Middle frontal gyrus (tissue), 1 donor: ENCODE measurements at regions not wholly inside any gene's neighbourhood (a gene's known extent, or its start where the extent isn't known, plus 50 kb on each side); places are given as distances from the start of the nearest gene placed in this dataset.

ENCODE experiments used
- DNase-seq: peaks from one replicate; pipeline ENCODE4 v3.0.0-alpha.2; 2015; ENCODE audit warnings: low spot score; ENCODE audit errors: extremely low spot score

DNA sequence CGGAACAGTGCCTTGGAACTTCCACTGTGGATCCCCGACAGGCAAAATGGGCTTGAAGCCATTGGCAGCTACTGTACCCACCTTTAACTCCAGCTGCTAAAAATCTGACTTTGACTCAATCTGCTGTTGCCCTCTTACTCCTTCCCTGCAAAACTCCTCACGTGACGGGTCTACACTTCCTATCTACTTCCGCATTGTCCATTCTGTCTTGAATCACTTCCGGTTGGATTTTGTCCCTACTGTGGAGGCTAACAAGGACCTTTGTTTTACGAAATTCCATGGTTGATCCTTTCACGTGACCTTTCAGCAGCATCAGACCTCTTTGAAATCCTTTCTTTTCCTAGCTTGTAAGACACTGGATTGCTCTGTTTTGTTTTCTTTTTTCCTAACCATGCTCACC is 268.4 kb downstream of the PRDM2 start:
- no peak for DNase-seq

DNA sequence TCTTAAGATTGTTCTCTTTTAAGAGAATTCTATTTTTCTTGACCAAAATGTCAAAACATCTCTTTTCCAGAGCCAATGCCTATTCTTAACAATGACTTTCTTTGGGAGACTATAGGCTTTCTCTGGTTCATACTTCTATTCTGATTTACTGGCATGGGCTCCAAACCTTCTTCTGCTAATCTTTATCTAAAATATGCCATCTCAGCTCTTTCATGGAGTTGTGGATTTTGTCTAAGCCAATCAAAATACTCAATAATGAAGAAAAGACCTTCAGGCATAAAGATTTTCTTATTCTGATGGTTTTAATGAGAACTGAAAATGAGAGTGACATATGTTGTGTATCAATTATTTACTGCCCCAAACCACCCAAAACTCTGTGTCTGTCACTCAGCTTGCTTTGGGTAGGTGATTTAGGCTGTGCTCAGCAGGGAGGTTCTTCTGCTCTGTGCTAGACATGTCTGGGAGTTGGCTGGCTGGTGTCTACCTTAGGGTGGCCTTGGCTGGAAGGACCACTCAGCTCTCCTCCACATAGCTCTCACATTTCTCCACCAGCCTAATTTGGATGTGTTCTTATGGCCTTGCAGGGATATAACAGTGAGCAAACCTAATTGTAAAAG is 270.8 kb downstream of the PRDM2 start:
- DNase-seq, result no peak

DNA sequence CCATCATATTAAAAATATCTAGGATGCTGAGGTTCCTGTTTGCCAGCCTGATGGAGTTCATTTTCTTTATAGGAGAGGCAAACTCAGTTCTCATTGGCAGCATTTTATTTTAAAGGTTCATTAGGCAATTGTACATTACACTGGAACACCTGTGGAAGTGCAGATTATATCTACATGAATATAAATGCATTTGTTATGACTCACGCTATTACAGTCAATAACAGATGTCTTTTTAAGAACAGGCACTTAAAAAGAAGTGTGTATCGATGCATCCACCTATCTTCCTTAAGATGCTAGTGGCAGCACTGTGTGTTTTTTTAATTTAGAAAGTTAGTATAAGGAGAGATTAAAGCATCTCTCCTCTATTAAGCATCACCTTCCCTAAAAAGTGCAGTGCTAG is 276.5 kb downstream of the PRDM2 start:
- no peak for DNase-seq

DNA sequence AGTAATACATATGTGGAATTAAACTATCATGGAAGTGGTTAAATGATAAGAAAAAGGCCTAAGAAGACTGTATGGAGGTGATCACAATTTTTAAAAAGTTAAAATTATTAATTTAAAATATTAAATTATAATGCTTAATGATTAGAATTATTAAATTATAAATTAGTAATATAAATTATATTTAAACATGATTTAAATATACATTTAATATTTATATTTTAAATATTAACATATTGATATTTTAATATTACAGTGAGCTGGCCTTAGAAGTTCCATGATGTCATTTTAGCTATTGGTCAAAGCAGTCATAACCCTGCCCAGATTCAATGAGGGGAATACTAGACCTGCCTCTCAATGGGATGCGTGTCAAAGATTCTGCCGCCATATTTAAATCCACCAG is 281.2 kb downstream of the PRDM2 start:
- DNase-seq, result no peak

DNA sequence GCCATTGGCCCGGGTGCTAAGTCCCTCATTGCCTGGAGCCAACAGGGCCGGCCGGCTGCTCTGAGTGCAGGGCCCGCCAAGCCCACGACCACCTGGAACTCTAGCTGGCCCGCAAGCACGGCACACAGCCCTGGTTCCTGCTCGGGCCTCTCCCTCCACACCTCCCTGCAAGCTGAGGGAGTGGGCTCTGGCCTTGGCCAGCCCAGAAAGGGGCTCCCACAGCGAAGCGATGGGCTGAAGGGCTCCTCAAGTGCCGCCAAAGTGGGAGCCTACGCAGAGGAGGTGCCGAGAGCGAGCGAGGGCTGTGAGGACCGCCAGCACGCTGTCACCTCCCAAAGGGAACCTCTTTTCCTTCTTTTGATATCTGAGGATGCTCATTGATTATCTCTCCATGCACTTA is 283.4 kb downstream of the PRDM2 start:
- DNase-seq, result no peak

DNA sequence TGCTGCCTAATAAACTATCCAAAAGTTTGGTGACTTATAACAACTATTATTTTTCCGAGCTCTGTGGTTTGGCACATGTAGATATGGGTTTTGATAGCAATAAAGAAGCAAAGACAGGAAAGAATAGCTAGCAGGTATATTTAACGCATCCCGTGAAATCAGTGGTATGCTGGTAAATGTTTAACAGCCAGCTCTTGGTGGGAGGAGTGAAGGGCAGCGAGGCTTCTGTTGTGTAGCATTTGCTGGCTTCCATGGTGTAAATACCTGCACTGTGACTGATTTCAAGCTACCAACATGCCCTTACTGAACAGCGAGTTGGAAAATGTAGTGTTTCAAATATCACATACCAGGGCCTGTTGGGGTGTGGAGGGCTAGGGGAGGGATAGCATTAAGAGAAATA is 291.0 kb downstream of the PRDM2 start:
- DNase-seq, result no peak

DNA sequence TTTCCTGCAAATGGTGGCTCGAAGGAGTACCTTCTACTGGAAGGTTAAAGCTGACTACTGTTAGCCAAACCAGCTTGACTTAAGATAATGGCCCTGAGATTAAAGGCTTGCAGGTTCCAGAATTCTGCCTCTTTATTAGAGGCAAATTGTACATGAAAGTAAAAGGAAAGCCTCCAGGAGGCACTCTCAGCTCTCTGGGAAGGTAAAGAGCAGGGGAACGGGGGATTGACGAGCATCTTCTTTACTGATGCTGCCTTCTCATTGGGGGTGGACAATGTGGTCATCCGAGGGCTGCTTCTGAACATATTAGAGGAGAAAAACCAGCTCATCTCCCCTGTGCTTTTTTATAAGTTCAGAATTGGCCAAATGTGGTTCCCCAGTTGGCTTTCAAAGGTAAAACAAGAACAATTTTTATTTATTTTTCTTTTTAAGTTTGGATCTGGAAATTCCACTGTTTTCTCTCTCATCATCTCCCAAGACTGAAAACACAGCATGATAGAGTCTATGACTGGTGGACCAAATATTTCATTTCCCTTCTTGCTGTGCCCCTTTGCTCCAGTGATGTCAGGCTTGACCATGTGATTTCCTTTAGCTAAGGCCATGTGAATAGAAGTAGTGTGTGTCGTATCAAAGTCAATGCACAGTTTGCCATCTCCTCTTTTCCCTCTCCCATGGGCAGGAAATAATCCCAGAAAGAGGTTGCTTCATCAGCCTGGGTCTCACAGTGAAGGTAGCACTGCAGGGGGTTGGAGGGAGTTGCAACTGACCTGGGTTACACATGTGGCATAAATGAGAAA is 292.7 kb downstream of the PRDM2 start:
- DNase-seq, result no peak

DNA sequence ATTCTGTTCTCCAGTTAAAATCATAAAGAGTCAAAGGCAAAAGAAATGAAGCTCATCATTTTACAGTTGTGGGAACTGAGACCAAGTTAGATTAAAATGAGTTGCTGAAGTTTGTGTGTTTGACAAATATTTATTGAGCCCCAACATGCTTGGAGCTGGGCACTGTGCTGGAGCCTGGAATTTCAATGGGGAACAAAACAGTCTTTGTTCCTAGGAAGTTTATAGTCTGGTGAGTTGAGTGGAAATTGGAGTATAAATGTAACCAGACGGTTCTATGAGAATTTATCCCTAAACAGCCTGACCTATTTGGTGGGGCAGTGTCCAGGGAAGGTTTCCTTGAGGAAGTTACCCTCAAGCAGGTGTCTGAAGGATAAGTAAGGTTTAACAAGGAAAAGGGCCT is 294.4 kb downstream of the PRDM2 start:
- no peak for DNase-seq

DNA sequence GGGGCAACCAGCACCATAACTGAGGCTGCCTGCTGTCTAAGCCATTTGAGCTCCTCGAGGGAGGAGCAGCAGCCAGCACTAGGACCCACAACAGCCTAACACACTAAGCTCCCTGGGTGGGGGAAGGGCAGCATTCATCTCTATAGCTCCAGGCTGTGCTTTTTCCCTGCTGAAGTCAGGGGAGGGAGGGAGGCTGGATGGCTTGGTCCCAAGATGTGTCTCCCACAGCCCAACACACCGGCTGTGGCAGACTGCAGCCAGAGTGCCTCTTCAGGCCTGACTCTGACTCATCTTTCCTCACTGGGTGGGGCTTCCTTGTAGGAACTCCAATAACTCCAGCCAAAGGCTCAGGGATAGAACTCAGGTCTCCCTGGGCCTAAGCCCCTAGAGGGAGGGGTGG is 296.3 kb downstream of the PRDM2 start:
- no peak for DNase-seq

DNA sequence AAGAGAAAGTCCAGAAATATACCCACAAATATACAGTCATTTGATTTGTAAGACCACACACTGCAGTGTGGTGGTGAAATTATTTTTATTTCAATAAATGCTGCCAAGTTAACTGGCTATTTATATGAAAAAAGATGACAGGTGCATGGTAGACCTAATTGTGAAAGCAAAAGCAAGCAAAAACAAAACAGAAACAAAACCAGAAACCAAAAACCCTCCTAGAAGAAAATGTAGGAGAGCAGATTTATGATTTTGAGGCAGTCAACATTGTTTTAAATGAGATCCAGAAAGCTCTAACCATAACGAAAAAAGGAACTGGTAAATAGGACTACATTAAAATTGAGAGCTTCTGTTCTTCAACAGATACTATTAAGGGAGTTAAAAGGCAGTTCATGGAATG is 303.6 kb downstream of the PRDM2 start:
- no peak for DNase-seq

DNA sequence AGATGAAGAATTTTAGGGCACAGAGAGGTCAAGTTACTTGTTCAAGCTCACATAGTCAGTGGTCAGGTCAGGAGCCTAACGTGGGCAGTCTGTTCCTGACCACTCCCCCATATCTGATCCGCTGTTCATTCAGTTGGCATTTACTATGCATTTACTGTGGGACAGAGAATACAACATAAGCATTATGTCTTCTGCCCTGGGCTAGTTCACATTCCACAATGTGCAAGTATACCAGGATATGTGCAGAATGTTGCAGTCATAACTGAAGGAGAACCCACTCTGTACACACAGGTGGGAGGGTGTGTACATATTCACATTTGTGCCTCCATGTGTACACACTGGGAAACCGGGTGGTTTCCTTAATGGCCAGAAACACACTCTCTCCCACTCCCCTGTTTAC is 309.6 kb downstream of the PRDM2 start:
- DNase-seq, result no peak

DNA sequence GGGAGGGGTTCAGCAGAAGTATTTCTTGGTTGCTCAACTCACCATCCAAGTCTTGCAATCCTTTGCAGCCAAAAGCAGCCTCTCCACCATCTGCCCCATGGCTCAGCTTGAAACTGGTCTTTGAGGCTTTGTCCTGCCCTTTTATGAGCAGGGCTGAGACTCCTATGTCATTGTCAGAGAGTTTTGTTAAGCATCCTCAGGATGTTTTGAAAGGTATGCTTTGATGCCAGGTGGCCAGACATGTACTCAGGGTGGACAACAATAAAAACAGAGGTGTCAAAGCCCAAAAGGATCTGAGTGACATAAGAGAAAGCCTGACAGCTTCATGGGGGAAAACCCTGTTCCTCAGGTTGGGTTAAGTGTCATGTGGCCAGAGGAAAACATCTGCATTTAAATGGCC is 310.5 kb downstream of the PRDM2 start:
- DNase-seq, result no peak

DNA sequence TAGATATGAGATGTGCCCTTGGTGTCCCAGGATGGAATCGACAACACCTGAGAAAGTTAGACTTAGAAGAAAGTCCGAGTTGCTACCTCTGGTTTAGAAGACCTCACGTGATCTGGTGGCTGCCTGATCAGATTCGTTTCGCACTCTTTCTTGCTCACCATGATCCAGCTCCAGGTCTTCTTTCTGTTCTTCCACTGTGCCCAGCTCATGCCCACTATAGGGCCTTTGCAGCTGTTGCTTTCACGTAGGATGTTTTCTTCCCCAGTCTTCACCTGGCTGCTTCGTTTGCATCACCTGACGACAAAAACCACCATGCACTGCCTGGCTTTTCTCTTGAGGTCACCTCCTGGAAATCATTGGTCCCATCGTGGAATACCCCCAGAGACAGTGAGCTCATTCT is 311.1 kb downstream of the PRDM2 start:
- DNase-seq, result no peak

DNA sequence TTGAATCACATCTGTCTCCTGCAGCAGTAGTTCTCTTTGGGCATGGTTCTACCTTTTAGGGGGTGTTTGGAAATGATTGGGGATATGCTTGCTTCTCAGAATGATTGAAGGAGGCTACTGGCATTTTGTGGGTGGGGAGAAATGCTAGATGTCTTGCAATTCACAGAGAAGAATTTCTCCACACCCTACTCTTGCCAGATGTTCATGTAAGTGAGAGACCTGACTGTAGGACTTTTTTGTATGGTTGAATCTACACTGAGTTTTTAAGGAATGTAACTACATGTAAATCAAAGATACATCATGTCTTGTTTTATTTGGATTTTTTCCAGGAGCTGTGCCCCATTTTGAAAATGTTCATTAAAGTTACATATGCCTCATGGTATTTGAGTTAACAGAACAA is 311.9 kb downstream of the PRDM2 start:
- no peak for DNase-seq

DNA sequence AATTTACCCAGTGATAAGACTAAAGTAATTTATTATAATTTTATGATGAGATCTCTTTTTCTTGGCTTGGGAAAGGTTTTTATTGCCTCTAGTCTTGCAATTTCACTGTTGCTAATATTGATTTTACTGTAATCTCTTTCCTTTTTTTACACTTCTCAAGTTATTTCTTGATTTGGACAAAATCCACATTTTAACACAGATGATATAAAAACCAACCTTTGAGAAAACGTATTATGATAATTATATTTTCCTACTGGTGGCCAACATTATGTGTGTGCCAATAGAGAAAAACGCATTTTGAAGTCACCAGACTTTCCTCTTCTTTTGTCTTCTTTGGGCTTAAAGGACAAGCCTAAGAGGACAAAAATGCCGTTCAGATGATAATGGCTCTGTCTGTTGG is 314.9 kb downstream of the PRDM2 start:
- DNase-seq, result no peak

DNA sequence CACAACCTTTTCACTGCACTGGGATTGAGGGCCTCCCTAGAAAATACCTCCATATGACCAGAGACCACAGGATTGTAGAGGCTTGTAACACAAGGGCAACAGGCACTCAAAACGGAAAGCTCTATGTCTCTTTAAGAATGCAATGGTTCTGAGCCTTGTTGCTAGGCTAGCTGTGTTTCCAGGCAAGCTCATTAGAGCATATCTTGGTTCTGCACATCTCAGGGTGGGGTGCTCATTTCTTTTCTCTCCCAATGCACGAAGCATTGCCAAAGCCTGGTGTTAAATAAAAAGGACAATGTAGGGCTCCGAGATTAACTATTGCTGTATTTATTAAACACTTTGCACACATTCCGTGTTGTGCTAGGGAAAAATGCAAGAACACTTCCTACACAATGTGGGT is 315.9 kb downstream of the PRDM2 start:
- DNase-seq, result no peak

DNA sequence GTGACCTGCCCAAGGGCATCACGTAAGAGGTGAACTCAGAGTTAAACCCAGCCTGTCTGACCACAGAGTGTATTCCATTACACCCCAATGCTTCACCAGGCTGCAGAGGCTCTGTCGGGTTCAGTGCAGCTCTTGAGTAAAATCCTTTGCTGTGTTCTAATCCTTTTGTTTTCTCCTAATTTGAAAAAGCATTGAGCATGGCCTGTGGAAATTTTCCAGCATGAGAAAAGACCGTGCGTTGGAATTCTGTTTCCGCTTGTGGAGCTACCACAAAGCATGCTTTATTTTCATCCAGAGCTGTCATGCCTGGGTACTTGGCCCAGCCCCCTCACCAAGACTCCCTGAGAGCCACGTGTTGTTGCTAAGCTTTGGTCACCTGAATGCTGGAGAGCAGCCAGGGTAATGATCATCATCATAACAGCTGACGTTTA is 317.6 kb downstream of the PRDM2 start:
- DNase-seq, result no peak

DNA sequence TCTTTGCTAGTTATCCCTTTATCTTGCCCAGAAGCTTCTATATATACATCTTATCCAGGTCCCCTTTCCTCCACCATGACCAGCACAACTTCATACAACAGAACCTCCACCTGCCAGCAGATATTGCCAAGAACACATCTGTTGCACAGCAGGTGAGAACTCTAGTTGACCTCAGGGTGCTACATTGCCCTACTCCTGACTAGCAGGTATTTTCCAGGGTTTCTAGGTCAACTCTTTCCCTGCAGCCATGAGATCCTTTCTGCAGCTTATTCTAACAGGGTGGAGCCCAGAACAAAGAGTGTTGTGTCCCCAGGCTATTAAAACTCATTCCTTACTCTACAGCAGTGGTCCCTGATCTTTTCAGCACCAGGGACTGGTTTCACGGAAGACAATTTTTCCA is 319.5 kb downstream of the PRDM2 start:
- DNase-seq, result no peak

DNA sequence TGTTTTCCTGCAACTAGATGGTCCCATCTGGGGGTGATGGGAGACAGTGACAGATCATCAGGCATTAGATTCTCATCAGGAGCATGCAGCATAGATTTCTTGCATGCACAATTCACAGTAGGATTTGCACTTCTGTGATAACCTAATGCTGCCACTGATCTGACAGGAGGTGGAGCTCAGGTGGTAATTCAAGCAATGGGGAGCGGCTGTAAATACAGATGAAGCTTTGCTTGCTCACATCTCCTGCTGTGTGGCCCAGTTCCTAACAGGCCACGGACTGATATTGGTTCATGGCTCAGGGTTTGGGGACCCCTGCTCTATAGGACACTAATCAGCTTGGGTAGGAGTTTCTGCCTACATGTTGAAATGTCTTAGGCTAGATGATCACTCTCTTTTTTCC is 320.0 kb downstream of the PRDM2 start:
- no peak for DNase-seq

DNA sequence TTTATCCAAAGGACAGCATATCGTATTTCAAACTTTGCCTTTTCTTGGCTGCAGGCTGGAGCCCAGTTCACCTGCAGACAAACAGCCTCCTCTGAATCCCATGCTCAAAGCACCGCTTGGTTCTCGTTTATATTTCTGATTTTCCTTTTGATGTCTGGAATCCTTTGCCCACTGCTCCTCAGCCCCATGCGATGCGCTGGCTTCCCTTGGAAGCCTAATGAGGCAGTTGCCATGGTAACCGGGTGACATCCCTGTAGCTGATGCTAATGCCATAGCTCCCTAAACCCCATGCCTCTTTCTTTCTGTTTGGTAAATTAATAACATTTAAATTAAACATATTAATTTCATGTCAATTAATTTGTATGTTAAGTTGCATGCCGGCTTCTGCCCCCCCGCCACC is 327.1 kb downstream of the PRDM2 start:
- DNase-seq, result no peak

DNA sequence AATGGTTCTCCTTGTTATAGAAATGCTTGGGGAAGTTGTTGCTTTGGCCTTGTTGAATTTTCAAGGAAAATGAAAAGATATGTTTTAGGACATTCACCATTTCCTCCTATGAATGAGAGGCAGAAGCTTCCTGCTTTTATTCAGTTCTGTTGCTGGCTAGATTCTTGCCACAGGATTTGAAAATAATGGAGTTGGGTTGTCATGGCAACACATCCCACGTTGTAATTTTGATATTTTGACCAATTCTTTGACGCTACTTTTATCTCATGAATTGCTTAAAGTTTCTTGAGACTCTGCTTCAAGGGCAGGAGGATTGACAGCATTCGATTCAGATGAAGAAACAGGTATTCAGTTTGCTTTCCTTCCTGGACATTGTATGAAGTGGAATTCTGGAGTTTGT is 331.5 kb downstream of the PRDM2 start:
- no peak for DNase-seq

DNA sequence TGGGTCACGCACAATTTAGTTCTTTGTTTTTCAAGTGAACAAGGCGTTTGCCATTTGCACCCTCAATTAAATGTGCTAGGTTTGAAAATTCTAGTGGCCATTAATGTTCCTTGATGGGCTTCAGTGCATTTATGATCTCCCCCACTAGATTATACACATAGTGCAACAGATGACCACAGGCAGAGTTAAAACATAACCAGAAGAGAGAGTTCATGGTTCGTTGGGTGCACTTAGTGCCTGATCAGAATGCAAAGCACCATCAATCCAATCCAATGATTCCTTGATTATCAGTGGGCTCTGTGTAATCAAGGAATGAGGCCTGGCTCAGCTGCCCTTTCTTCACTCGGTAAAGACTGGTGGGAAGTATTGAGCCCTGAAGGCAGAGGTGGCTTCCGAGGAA is 334.5 kb downstream of the PRDM2 start:
- DNase-seq, result no peak

DNA sequence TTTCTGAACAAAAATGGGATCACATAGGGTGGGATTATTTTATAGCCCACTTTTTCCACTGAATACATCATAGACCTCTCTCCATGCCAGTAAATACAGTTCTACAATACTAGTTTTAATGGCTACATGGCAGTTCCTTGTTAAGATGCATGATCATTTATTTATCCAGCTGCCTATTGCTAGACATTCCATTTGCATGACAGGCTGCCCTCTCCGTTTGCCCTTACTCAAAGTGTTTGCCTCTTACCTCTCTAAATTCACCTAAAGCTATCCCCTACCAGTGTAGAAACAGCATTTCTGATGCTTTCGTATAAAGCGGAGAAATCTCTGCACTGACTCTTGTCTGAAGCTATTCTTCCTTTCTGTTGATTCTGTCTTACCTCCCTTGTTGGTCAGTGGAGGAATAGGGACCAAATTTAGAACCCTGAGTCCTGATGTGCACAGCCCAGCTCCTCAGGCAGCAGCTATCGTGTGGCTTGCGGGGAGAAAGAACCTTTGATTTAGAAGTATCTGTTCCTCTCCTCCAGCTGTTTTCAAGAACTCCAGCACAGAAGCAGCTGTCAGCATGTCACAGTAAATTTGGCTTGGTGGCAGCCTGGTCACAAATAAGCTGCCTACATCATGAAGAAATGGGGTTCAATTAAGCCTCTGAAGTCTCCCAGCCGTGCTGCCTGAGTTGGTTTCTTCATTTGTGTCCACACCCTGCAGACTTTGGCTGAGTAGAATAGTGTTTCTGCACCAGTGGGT is 337.3 kb downstream of the PRDM2 start:
- no peak for DNase-seq
